Panc1 (cell line): ENCODE measurements at regions not wholly inside any gene's neighbourhood (a gene's known extent, or its start where the extent isn't known, plus 50 kb on each side); places are given as distances from the start of the nearest gene placed in this dataset.

Source experiments
- ATAC-seq: fragments of 200-7000 bp; cut with Tn5 transposase; 2 replicates; pipeline ENCODE4 v1.9.1; 2020; ENCODE audit warnings: mild to moderate bottlenecking, moderate library complexity
- BruUV-seq: library from RNA; stranded (reverse); fragments of 400-500 nt; replicated peaks from 2 replicates; lab custom pipeline; 2021; lab: Mats Ljungman, UMichigan
- CTCF ChIA-PET: fragments of 300-600 bp; sonication (Branson Sonifier 250); formaldehyde crosslinking; loops from one replicate; lab custom pipeline; 2022; ENCODE audit warnings: antibody characterized with exemption; lab: Charles Lee
- POLR2A ChIA-PET: fragments of 300-600 bp; sonication (Branson Sonifier 250); formaldehyde crosslinking; loops from one replicate; lab custom pipeline; 2022; ENCODE audit warnings: antibody characterized with exemption; lab: Charles Lee
- DNase-seq: peaks from one replicate; pipeline ENCODE4 v3.0.0-alpha.2; 2010; ENCODE audit warnings: low read depth, low spot score
- H3K27ac ChIP-seq: 2 replicates; pipeline ENCODE4 v1.5.1; 2011; ENCODE audit warnings: mild to moderate bottlenecking, low read length, inconsistent platforms
- H3K27me3 ChIP-seq: fragments of 200-500 bp; sonication (Bioruptor generic); 2 replicates; pipeline ENCODE4 v1.6.0; 2014; ENCODE audit warnings: low read length, inconsistent platforms; ENCODE audit not compliant: control insufficient read depth, insufficient read depth
- H3K36me3 ChIP-seq: fragments of 200-500 bp; sonication (Bioruptor generic); 2 replicates; pipeline ENCODE4 v1.5.1; 2014; ENCODE audit warnings: inconsistent platforms, mild to moderate bottlenecking, low read length, moderate library complexity; ENCODE audit not compliant: control insufficient read depth, insufficient read depth
- H3K4me1 ChIP-seq: 2 replicates; pipeline ENCODE4 v1.5.1; 2011; ENCODE audit warnings: inconsistent platforms, mild to moderate bottlenecking, low read length, moderate library complexity; ENCODE audit not compliant: control insufficient read depth, insufficient read depth
- H3K4me3 ChIP-seq, 2 experiments: 2 replicates each; pipeline ENCODE4 v1.5.1; 2011 to 2012; ENCODE audit warnings: low read depth in 2 of 2, low read length in 2 of 2, mild to moderate bottlenecking in 2 of 2, inconsistent platforms in 1 of 2, moderate library complexity in 1 of 2
- H3K9me3 ChIP-seq: fragments of 200-500 bp; sonication (Bioruptor generic); 2 replicates; pipeline ENCODE4 v1.5.1; 2014; ENCODE audit warnings: low read depth, mild to moderate bottlenecking, inconsistent platforms, low read length, moderate library complexity; ENCODE audit not compliant: control insufficient read depth, insufficient read depth
- CTCF ChIP-seq: fragments of 450-650 bp; IDR thresholded peaks from 2 replicates; pipeline ENCODE4 v1.5.1; 2017; ENCODE audit warnings: mild to moderate bottlenecking
- POLR2AphosphoS5 ChIP-seq: IDR thresholded peaks from 2 replicates; pipeline ENCODE4 v1.6.1; 2012; ENCODE audit warnings: mild to moderate bottlenecking, low read depth, low read length, moderate library complexity
- REST ChIP-seq, 2 experiments: IDR thresholded peaks; 2 replicates each; pipeline ENCODE4 v1.6.1; 2011 to 2012; ENCODE audit warnings: low read depth in 2 of 2, control low read depth in 1 of 2, low read length in 1 of 2, mild to moderate bottlenecking in 1 of 2, moderate library complexity in 1 of 2; ENCODE audit not compliant: insufficient read depth in 1 of 2
- SIN3A ChIP-seq: IDR thresholded peaks from 2 replicates; pipeline ENCODE4 v1.6.1; 2012; ENCODE audit warnings: low read depth, mild to moderate bottlenecking, low read length, moderate library complexity, borderline replicate concordance; ENCODE audit not compliant: insufficient read depth
- TCF7L2 ChIP-seq: IDR thresholded peaks from 2 replicates; pipeline ENCODE4 v1.6.1; 2011; ENCODE audit warnings: mild to moderate bottlenecking, low read depth, low read length, inconsistent platforms
- in situ Hi-C: cut with HindIII; loops from 2 replicates; pipeline ENCODE4 v1.10.0; 2016; ENCODE audit warnings: low sequenced_read_pairs, low pct_unique_long_range_greater_than_20kb
- intact Hi-C: fragments of 100-400 bp; cut with micrococcal nuclease; formaldehyde crosslinking; loops from one replicate; pipeline ENCODE4 v1.10.0; 2022; ENCODE audit not compliant: unreplicated experiment

DNA sequence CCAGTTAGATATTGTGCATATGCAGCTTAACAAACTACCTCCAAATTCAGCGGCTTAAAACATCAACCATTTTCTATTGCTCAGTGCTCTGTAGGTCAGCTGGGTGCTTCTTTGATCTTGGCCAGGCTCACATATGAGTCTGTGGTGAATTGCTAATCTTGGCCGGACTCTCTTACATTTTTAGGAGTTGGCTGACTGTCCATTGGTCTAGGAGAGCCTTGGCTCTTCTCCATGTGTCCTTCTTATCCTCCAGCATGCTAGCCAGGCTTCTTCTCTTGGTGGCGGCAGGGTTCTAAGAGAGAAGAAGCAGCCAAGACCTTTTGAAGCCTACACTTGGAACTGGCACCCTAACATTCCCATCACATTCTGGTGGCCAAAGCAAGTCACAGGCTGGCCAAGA lies 174.3 kb upstream of the PWP1 start:
- no peak overlapping the region for H3K27ac ChIP-seq
- no peaks in the 10 kb centered on the region; the same call in 1 of the 2 replicates for H3K27me3 ChIP-seq
- in situ Hi-C loops = no loop called here
- intact Hi-C loops = no loop called here
- no peak for ATAC-seq
- H3K36me3 ChIP-seq = no peaks in the 10 kb centered on the region
- no peak for DNase-seq
- no peaks in the 10 kb centered on the region for H3K4me1 ChIP-seq
- no peaks in the 10 kb centered on the region for H3K9me3 ChIP-seq
- no peak for TF ChIP-seq POLR2AphosphoS5
- no peak for TF ChIP-seq CTCF
- no peak for TF ChIP-seq TCF7L2
- TF ChIP-seq SIN3A = no peak
- no peak for TF ChIP-seq REST (IDR thresholded peaks at IDR 0.05; ENCODE audit: insufficient read depth in 1 of 2, low read depth in 2 of 2, low read length in 1 of 2)
- ChIA-PET CTCF (no interaction called here), POLR2A (no interaction called here)
- H3K4me3 ChIP-seq = no peak overlapping the region
- no TSS peak for BruUV-seq

DNA sequence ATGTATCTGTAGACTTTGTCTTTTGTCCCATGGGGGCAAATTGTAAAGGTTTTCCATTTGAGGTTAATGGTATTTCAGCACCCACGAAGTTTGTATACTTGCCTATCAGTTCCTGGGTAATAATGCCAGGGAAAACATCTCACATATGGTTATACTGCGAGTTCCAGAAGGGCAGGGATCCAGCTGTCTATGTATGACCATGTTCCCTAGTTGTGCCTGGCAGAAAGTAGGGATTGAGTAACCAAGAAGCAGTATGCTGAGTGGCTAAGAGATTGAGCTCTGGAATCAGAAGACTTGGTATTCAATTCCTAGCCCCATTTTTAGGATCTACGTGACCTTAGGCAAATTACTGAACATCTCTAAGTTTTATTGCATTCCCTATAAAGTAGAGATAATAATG lies 173.2 kb upstream of the PWP1 start:
- in situ Hi-C loops = no loop called here
- Histone ChIP-seq H3K36me3 (no peaks in the 10 kb centered on the region), H3K4me1 (no peaks in the 10 kb centered on the region), H3K4me3 (no peak overlapping the region), H3K9me3 (no peaks in the 10 kb centered on the region), H3K27ac (no peak overlapping the region), H3K27me3 (no peaks in the 10 kb centered on the region; the same call in 1 of the 2 replicates)
- ChIA-PET CTCF (no interaction called here), POLR2A (no interaction called here)
- ATAC-seq (no peak), DNase-seq (no peak)
- TF ChIP-seq TCF7L2 = no peak
- TF ChIP-seq REST (IDR thresholded peaks at IDR 0.05; ENCODE audit: insufficient read depth in 1 of 2, low read depth in 2 of 2, low read length in 1 of 2) = no peak
- TF ChIP-seq POLR2AphosphoS5 = no peak
- no peak for TF ChIP-seq SIN3A
- no peak for TF ChIP-seq CTCF
- no TSS peak for BruUV-seq
- intact Hi-C loops = no loop called here
